ENCODE measurements at regions not wholly inside any gene's neighbourhood (a gene's known extent, or its start where the extent isn't known, plus 50 kb on each side); places are given as distances from the start of the nearest gene placed in this dataset.

DNA sequence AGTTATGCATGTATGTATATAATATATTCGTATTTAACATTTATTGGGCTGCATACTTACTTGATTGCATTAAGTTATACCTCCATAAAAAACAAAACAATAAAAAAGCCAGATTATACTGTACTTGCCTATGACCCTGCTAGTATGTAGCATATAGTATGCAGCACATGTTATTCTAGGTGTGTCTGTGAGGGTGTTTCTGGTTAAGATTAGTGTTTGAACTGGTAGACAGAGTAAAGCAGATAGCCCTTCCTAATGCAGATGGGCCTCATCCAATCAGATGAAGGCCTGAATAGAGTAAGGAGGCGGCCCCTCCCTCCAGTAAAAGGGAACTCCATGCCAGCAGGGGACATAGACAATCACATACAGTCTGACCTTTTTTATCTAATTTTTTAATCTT is 323.3 kb upstream of the USP24 start (continued):
- TF ChIP-seq TCF12 (IDR thresholded peaks at IDR 0.05; ENCODE audit: low read depth, low read length), result no peak
- no peak for TF ChIP-seq TEAD4 (IDR thresholded peaks at IDR 0.05; ENCODE audit: low read depth, low read length)
- TF ChIP-seq, protein P1, sequence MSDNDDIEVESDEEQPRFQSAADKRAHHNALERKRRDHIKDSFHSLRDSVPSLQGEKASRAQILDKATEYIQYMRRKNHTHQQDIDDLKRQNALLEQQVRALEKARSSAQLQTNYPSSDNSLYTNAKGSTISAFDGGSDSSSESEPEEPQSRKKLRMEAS (IDR thresholded peaks at IDR 0.05), result no peak
- no peak for TF ChIP-seq NRF1 (IDR thresholded peaks at IDR 0.05; ENCODE audit: low read depth, low read length)
- TF ChIP-seq SP2 (IDR thresholded peaks at IDR 0.05; ENCODE audit: low read length), result no peak
- no peak for TF ChIP-seq TAF1 (IDR thresholded peaks at IDR 0.05; ENCODE audit: low read depth, low read length)
- no peak for TF ChIP-seq FOSL1 (IDR thresholded peaks at IDR 0.05; ENCODE audit: insufficient read depth, low read depth, low read length)
- TF ChIP-seq SP4 (IDR thresholded peaks at IDR 0.05; ENCODE audit: low read length), result no peak
